Putamen (tissue), 1 donor: ENCODE measurements at regions not wholly inside any gene's neighbourhood (a gene's known extent, or its start where the extent isn't known, plus 50 kb on each side); places are given as distances from the start of the nearest gene placed in this dataset.

Experiments used
- DNase-seq: peaks from one replicate; pipeline ENCODE4 v3.0.0-alpha.2; 2016; ENCODE audit warnings: low spot score

GRCh38 chr10:3848775-3849635 is 64.0 kb upstream of the KLF6 start:
- no peak for DNase-seq

GRCh38 chr10:3848005-3848774 is 63.2 kb upstream of the KLF6 start:
- no peak for DNase-seq

- DNase-seq, result no peak
Observed at GRCh38 chr10:3846736-3847135, 61.7 kb upstream of the KLF6 start.

GRCh38 chr10:3844491-3845025 is 59.5 kb upstream of the KLF6 start:
- no peak for DNase-seq

- DNase-seq, result no peak
Observed at GRCh38 chr10:3838460-3839437, 53.7 kb upstream of the KLF6 start.

GRCh38 chr10:3837647-3838459 is 52.8 kb upstream of the KLF6 start:
- DNase-seq, result no peak

GRCh38 chr10:3836222-3836820 is 51.3 kb upstream of the KLF6 start:
- DNase-seq, result no peak

- no peak for DNase-seq
Observed at GRCh38 chr10:3835770-3836169, 50.8 kb upstream of the KLF6 start.

- DNase-seq, result no peak
Observed at GRCh38 chr10:3834947-3835346, 49.9 kb upstream of the KLF6 start.
